ENCODE measurements at regions not wholly inside any gene's neighbourhood (a gene's known extent, or its start where the extent isn't known, plus 50 kb on each side); places are given as distances from the start of the nearest gene placed in this dataset.

GRCh38 chr9:129276486-129277230 is 98.6 kb upstream of the IER5L start:
- no peaks in the 10 kb centered on the region for H3K36me3 Mint-ChIP-seq (ENCODE audit: low read depth)
- no peaks in the 10 kb centered on the region for H3K27me3 Mint-ChIP-seq
- H3K27ac Mint-ChIP-seq = no peak overlapping the region
- no peaks in the 10 kb centered on the region for H3K9me3 Mint-ChIP-seq
- H3K4me3 Mint-ChIP-seq = no peak overlapping the region
- peaks cover 10% of the 10 kb centered on the region for H3K4me1 Mint-ChIP-seq (ENCODE audit: low read depth)

- Mint-ChIP-seq H3K27ac (no peak overlapping the region), H3K27me3 (no peaks in the 10 kb centered on the region), H3K36me3 (ENCODE audit: low read depth) (no peaks in the 10 kb centered on the region), H3K4me1 (ENCODE audit: low read depth) (peaks cover 19% of the 10 kb centered on the region), H3K4me3 (no peak overlapping the region), H3K9me3 (no peaks in the 10 kb centered on the region)
Measured at GRCh38 chr9:129275626-129276247, 97.7 kb upstream of the IER5L start.

- H3K27ac Mint-ChIP-seq = no peak overlapping the region
- H3K36me3 Mint-ChIP-seq (ENCODE audit: low read depth) = no peaks in the 10 kb centered on the region
- H3K4me1 Mint-ChIP-seq (ENCODE audit: low read depth) = peaks cover 28% of the 10 kb centered on the region
- no peaks in the 10 kb centered on the region for H3K9me3 Mint-ChIP-seq
- no peaks in the 10 kb centered on the region for H3K27me3 Mint-ChIP-seq
- H3K4me3 Mint-ChIP-seq = no peak overlapping the region
Measured at GRCh38 chr9:129273941-129274684, 96.1 kb upstream of the IER5L start.

GRCh38 chr9:129273136-129273895 is 95.3 kb upstream of the IER5L start:
- H3K27me3 Mint-ChIP-seq = no peaks in the 10 kb centered on the region
- no peaks in the 10 kb centered on the region for H3K36me3 Mint-ChIP-seq (ENCODE audit: low read depth)

GRCh38 chr9:129272348-129273025 is 94.4 kb upstream of the IER5L start:
- no peaks in the 10 kb centered on the region for H3K27me3 Mint-ChIP-seq
- H3K4me1 Mint-ChIP-seq (ENCODE audit: low read depth) = peaks cover 28% of the 10 kb centered on the region
- H3K27ac Mint-ChIP-seq = no peak overlapping the region
- H3K36me3 Mint-ChIP-seq (ENCODE audit: low read depth) = no peaks in the 10 kb centered on the region
- no peak overlapping the region for H3K4me3 Mint-ChIP-seq
- H3K9me3 Mint-ChIP-seq = no peaks in the 10 kb centered on the region

More at GRCh38 chr9:129273136-129273895, 95.3 kb upstream of the IER5L start:
- Mint-ChIP-seq H3K27ac (no peak overlapping the region), H3K9me3 (no peaks in the 10 kb centered on the region), H3K4me3 (no peak overlapping the region), H3K4me1 (ENCODE audit: low read depth) (peaks cover 28% of the 10 kb centered on the region)

- Mint-ChIP-seq H3K27me3 (no peaks in the 10 kb centered on the region), H3K27ac (peak overlapping the region; percentile 69), H3K36me3 (ENCODE audit: low read depth) (no peaks in the 10 kb centered on the region), H3K4me1 (ENCODE audit: low read depth) (peaks cover 28% of the 10 kb centered on the region), H3K9me3 (no peaks in the 10 kb centered on the region), H3K4me3 (peak overlapping the region; percentile 44)
Measured at GRCh38 chr9:129270903-129271431, 92.9 kb upstream of the IER5L start.

- Mint-ChIP-seq H3K27ac (peak overlapping the region; percentile 11), H3K36me3 (ENCODE audit: low read depth) (no peaks in the 10 kb centered on the region), H3K27me3 (no peaks in the 10 kb centered on the region), H3K4me1 (ENCODE audit: low read depth) (peaks cover 28% of the 10 kb centered on the region), H3K9me3 (no peaks in the 10 kb centered on the region), H3K4me3 (peak overlapping the region; percentile 44)
Measured at GRCh38 chr9:129270205-129270604, 92.1 kb upstream of the IER5L start.

GRCh38 chr9:129267141-129267540 is 89.1 kb upstream of the IER5L start:
- no peak overlapping the region for H3K27ac Mint-ChIP-seq
- peaks cover 4% of the 10 kb centered on the region for H3K27me3 Mint-ChIP-seq
- no peak overlapping the region for H3K4me3 Mint-ChIP-seq
- H3K4me1 Mint-ChIP-seq (ENCODE audit: low read depth) = peaks cover 24% of the 10 kb centered on the region
- H3K9me3 Mint-ChIP-seq = no peaks in the 10 kb centered on the region
- no peaks in the 10 kb centered on the region for H3K36me3 Mint-ChIP-seq (ENCODE audit: low read depth)

- H3K36me3 Mint-ChIP-seq (ENCODE audit: low read depth) = no peaks in the 10 kb centered on the region
- no peak overlapping the region for H3K4me3 Mint-ChIP-seq
- H3K9me3 Mint-ChIP-seq = no peaks in the 10 kb centered on the region
- H3K27ac Mint-ChIP-seq = no peak overlapping the region
- H3K4me1 Mint-ChIP-seq (ENCODE audit: low read depth) = peaks cover 24% of the 10 kb centered on the region
- H3K27me3 Mint-ChIP-seq = peaks cover 8% of the 10 kb centered on the region
Measured at GRCh38 chr9:129266536-129266935, 88.5 kb upstream of the IER5L start.

GRCh38 chr9:129264388-129264787 is 86.3 kb upstream of the IER5L start:
- Mint-ChIP-seq H3K9me3 (no peaks in the 10 kb centered on the region), H3K27me3 (peaks cover 20% of the 10 kb centered on the region), H3K4me3 (no peak overlapping the region), H3K36me3 (ENCODE audit: low read depth) (no peaks in the 10 kb centered on the region), H3K27ac (no peak overlapping the region), H3K4me1 (ENCODE audit: low read depth) (peaks cover 18% of the 10 kb centered on the region)

GRCh38 chr9:129263836-129264235 is 85.8 kb upstream of the IER5L start:
- H3K27me3 Mint-ChIP-seq = peaks cover 25% of the 10 kb centered on the region
- peaks cover 23% of the 10 kb centered on the region for H3K4me1 Mint-ChIP-seq (ENCODE audit: low read depth)
- H3K27ac Mint-ChIP-seq = no peak overlapping the region
- H3K9me3 Mint-ChIP-seq = no peaks in the 10 kb centered on the region
- H3K4me3 Mint-ChIP-seq = no peak overlapping the region
- no peaks in the 10 kb centered on the region for H3K36me3 Mint-ChIP-seq (ENCODE audit: low read depth)

GRCh38 chr9:129262261-129262660 is 84.2 kb upstream of the IER5L start:
- Mint-ChIP-seq H3K9me3 (no peaks in the 10 kb centered on the region), H3K4me1 (ENCODE audit: low read depth) (peaks cover 33% of the 10 kb centered on the region), H3K27me3 (peaks cover 33% of the 10 kb centered on the region), H3K27ac (no peak overlapping the region), H3K36me3 (ENCODE audit: low read depth) (no peaks in the 10 kb centered on the region), H3K4me3 (no peak overlapping the region)

GRCh38 chr9:129259375-129259774 is 81.3 kb upstream of the IER5L start:
- H3K36me3 Mint-ChIP-seq (ENCODE audit: low read depth) = no peaks in the 10 kb centered on the region
- H3K4me3 Mint-ChIP-seq = peak overlapping the region; percentile 74

GRCh38 chr9:129258823-129259301 is 80.8 kb upstream of the IER5L start:
- H3K36me3 Mint-ChIP-seq (ENCODE audit: low read depth) = no peaks in the 10 kb centered on the region
- H3K4me1 Mint-ChIP-seq (ENCODE audit: low read depth) = peaks cover 33% of the 10 kb centered on the region
- H3K4me3 Mint-ChIP-seq = peak overlapping the region; percentile 74
- H3K9me3 Mint-ChIP-seq = no peaks in the 10 kb centered on the region
- peaks cover 39% of the 10 kb centered on the region for H3K27me3 Mint-ChIP-seq
- peak overlapping the region; percentile 82 for H3K27ac Mint-ChIP-seq

More at GRCh38 chr9:129259375-129259774, 81.3 kb upstream of the IER5L start:
- Mint-ChIP-seq H3K27ac (no peak overlapping the region), H3K27me3 (peaks cover 39% of the 10 kb centered on the region), H3K9me3 (no peaks in the 10 kb centered on the region), H3K4me1 (ENCODE audit: low read depth) (peaks cover 33% of the 10 kb centered on the region)

Measured in stimulated activated naive CD8-positive, alpha-beta T cell treated with anti-CD3 and anti-CD28 coated beads, Interleukin-15, Interleukin-2, amounts not matched to agents 100 ng/mL and 50 ng/mL, for 24 hours (primary cell).